Stimulated activated CD4-positive, alpha-beta T cell treated with anti-CD3 and anti-CD28 coated beads, Interleukin-1b, Interleukin-23, amount 100 ng/mL, for 48 hours (primary cell): ENCODE measurements at regions not wholly inside any gene's neighbourhood (a gene's known extent, or its start where the extent isn't known, plus 50 kb on each side); places are given as distances from the start of the nearest gene placed in this dataset.

Source experiments
- DNase-seq: peaks from one replicate; pipeline ENCODE4 v3.0.0-alpha.2; 2020

- no peak for DNase-seq
Measured at GRCh38 chr22:47474464-47474863, 712.0 kb downstream of the TBC1D22A start.

GRCh38 chr22:47472636-47473035 is 710.2 kb downstream of the TBC1D22A start:
- no peak for DNase-seq

- DNase-seq, result no peak
Measured at GRCh38 chr22:47471406-47471805, 709.0 kb downstream of the TBC1D22A start.

GRCh38 chr22:47465809-47466208 is 703.4 kb downstream of the TBC1D22A start:
- DNase-seq, result no peak

GRCh38 chr22:47465222-47465621 is 702.8 kb downstream of the TBC1D22A start:
- no peak for DNase-seq

GRCh38 chr22:47463220-47463619 is 700.8 kb downstream of the TBC1D22A start:
- DNase-seq, result no peak

GRCh38 chr22:47460861-47461260 is 698.4 kb downstream of the TBC1D22A start:
- DNase-seq, result no peak

- DNase-seq, result no peak
Measured at GRCh38 chr22:47460176-47460575, 697.7 kb downstream of the TBC1D22A start.

- no peak for DNase-seq
Measured at GRCh38 chr22:47458348-47458747, 695.9 kb downstream of the TBC1D22A start.

- DNase-seq, result no peak
Measured at GRCh38 chr22:47457509-47458300, 695.3 kb downstream of the TBC1D22A start.

GRCh38 chr22:47457021-47457420 is 694.6 kb downstream of the TBC1D22A start:
- no peak for DNase-seq

GRCh38 chr22:47456031-47456430 is 693.6 kb downstream of the TBC1D22A start:
- no peak for DNase-seq

GRCh38 chr22:47453049-47453448 is 690.6 kb downstream of the TBC1D22A start:
- DNase-seq, result no peak

- no peak for DNase-seq
Measured at GRCh38 chr22:47452184-47452583, 689.7 kb downstream of the TBC1D22A start.

- DNase-seq, result no peak
Measured at GRCh38 chr22:47450876-47451475, 688.5 kb downstream of the TBC1D22A start.

- no peak for DNase-seq
Measured at GRCh38 chr22:47449508-47450270, 687.2 kb downstream of the TBC1D22A start.

- DNase-seq, result no peak
Measured at GRCh38 chr22:47448231-47449223, 686.1 kb downstream of the TBC1D22A start.

- no peak for DNase-seq
Measured at GRCh38 chr22:47446821-47447810, 684.7 kb downstream of the TBC1D22A start.

- no peak for DNase-seq
Measured at GRCh38 chr22:47446331-47446730, 683.9 kb downstream of the TBC1D22A start.

GRCh38 chr22:47445716-47446290 is 683.4 kb downstream of the TBC1D22A start:
- no peak for DNase-seq

- no peak for DNase-seq
Measured at GRCh38 chr22:47445212-47445611, 682.8 kb downstream of the TBC1D22A start.
